Stimulated activated CD4-positive, alpha-beta T cell treated with anti-CD3 and anti-CD28 coated beads, Interleukin-4, amount 100 ng/mL, for 24 hours (primary cell): ENCODE measurements at regions not wholly inside any gene's neighbourhood (a gene's known extent, or its start where the extent isn't known, plus 50 kb on each side); places are given as distances from the start of the nearest gene placed in this dataset.
"Not testable (repeated sequence)": the region's sequence is repeated elsewhere in the genome, so short reads cannot be mapped to it uniquely, and the experiment has no call there.

ENCODE experiments used
- DNase-seq: peaks from one replicate; pipeline ENCODE4 v3.0.0-alpha.2; 2020

DNA sequence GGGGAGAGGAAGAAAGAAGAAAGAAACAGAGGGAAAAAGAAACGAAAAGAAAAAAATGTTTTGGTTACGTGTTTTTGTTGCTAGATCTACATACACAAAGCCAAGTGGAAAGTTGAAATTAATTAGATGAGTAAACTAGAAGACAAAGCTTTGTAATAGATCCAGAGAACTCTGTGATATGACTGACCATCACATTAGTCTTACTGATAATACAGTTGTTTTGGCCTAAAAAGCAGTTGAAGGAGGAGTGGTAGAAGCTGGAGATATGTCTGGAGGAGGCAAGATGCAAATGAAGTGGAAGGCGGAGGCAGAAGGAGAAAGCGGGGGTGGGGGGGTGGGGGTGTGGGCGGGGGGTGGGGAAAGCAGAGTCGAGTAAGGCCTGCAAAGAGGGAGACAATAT lies 500.1 kb upstream of the ID4 start:
- no peak for DNase-seq

DNA sequence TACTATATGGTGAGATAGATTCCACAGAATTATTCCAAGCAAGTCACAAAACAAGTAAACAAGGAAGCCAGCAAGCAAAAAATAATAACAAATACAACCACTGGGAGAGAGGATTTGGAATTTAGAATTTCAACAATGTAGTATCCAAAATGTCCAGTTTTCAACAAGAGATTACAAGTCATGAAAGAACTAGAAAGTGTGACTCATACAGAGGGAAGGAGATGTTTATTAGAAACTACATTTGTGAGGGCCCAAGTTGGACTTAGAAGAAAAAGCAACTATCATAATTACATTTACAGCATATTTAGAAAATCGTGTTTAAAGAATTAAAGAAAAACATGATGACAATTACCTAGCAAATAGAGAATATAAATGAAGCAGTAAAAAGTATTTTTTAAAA lies 494.6 kb upstream of the ID4 start:
- DNase-seq, result no peak

DNA sequence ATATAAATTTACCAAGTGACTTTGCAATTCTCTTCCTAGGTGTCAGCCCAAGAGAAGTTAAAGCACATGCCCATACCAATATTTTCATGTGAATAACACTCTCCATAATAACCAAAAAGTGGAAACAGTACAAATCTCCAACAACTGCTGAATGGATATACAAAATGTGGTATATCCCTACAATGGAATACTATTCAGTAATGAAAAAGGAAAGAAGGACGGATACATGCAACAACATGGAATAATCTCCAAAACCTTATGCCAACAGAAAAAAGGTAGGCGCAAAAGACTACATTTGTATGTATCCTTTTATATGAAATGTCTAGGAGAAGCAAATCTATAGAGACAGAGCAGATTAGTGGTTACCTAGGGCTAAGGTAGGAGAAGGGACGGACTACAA lies 487.7 kb upstream of the ID4 start:
- no peak for DNase-seq

DNA sequence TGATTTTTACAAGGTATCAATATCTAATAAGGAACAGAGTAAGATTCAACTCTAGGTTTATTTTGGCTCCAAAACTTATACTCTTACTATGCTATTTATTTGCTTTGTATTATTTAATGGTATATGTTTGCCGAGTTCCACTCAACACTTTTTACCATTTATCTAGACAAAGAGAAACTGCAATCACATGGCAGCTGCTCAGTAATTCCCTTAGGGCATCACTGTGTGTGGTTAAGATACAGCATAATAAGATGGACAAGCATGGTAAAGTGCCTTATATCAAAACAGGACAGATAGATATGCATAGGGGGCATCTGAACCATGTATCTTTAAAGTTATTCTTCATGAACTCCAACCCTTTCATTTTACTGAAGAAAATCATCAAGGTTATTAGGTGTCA lies 483.0 kb upstream of the ID4 start:
- no peak for DNase-seq

DNA sequence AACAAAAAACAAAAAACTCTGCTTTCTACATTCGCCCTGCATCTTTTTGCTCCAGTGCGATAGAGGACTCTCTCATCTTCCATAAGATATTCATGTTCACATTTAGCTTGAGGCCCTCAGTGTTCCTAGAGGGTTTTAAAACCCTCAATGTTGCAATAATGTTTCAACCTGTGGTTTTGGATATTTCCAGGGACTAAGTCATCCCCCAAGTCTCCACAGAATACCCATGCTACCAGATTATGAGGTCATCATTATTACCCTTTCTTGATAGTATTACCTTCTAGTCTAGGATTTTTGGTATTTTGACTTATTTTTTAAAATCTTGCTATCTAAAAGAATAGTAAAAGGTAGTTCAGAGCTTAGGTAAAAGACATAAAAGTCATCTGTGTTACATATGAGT lies 480.5 kb upstream of the ID4 start:
- DNase-seq, result no peak

DNA sequence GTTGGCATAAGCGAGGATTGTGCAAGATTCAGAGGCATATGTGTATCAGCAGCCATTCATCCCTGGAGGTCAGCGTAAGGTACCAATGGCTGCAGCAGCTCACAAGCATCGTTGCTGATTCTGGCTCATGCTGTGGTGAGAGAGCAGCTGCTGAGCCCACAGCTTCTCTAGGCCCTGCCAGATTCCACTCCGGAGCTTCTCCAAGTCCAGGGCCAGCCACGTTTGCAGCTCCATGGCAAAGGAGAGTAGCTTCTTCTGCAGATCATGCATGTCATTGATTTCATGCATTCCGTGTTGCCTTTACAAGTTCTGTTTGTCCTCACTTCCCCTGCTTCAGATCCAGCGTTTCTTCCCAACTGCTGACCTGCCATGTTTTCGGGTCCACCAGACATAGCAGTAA lies 474.8 kb upstream of the ID4 start:
- DNase-seq, result no peak

DNA sequence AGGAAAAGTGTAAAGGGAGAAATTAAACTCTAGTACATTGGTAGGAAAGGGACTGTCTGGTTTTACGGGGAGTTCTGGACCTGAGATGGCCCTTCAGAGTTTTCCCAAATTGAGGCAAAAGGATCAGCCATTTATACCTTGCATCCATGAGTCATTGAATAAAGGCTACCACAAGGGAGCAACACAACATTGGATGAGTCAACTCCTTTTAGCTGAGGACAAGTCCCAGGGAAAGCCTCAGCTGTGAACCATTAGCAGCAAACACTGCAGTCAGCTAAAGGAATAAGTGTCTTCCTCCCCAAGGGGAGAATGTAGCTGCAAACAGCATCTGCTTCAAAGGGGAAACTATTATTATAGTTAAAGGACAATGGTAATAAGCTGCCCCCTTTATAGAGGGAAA lies 468.7 kb upstream of the ID4 start:
- DNase-seq, result no peak

DNA sequence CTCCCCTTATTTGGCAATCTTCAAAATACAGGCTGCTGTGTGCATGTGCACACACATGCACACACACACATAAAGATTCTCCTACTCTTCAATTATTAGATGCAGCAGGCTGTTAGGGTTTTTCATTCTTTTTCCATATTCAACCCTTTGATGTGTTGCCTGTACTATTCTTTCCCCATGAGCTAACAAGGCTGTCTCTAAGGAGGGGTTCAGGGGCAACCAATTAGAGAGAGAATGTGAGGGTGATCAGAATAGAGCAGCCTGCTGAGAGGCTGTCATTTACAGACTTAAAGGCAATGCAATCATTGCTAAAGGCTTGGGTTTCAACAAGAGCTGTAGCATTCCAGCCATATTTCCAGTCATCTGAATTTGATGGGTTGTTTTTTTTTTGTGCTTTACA lies 467.4 kb upstream of the ID4 start:
- DNase-seq, result no peak

DNA sequence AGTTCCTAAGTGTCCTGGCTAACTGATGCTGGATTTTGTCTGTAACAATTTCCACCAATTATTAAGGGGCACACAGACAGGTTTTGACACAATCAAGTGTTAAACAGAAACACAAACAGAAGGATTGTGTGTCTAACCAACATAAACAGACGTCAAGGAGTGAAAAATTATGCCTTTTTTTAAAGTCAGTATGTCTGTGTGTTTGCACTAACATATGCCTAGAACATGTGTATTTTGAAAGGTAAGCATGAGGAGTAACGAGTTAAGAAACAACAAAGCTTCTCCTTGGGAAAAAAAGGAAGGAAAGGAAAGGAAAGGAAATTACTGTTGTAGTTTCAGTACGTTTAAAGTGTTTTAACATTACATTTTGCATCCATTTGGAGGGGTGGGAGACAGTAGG lies 466.3 kb upstream of the ID4 start:
- DNase-seq, result no peak

DNA sequence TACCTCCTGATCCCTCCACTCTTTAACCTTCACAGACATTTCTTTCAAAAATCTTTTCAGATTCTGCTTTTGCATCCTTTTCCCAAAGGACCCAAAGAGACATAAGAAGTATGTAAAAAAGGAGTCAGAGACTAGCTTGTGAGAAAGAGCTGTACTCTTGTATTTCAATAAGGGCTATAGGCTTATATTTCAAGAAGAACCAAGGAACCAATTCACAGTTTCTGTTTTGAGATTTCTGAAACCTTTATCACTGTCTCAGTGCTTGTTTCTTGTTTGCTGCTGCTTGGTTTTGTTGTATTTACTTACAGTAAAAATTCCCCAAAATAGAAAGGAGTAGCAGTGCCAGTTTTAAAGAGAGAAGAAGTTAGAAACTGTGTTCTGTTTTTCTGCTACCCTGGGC lies 461.6 kb upstream of the ID4 start:
- DNase-seq, result no peak

DNA sequence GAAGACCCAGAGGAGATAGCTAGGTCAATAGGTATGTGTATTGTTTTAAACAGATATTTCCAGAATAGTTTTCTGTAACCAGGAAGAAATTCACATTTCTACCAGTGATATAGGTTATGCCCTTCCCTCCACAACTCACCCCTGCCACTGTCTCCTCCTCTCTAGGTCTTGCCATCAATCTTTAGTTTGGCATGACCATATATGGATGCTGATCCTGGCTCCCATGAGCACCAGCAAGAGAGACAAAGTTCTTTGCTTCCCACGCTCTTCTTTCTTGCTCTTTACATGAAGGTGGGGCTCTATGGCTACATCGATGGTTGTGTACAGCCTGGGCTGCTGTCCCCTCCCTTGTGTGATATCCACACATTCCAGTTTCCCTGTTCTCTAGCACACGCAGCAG lies 459.4 kb upstream of the ID4 start:
- DNase-seq, result no peak

DNA sequence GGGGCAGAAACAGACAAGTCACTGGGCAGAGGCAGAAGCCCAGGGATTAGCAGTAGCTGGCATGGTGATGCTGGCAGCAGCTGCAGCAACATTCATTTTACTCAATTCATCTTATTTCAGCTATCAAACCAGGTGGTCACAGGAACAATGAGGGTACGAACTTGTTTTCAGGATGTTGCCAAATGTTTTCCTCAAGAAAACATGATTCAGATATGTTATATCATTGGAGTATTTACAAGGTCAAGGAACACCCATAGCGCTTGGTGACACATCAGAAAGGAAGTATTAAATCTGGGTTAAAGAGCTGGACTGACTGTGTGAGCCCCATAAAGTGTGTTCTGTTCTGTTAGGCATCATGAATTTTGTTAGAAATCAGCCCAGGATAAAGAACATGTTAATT lies 456.9 kb upstream of the ID4 start:
- no peak for DNase-seq

DNA sequence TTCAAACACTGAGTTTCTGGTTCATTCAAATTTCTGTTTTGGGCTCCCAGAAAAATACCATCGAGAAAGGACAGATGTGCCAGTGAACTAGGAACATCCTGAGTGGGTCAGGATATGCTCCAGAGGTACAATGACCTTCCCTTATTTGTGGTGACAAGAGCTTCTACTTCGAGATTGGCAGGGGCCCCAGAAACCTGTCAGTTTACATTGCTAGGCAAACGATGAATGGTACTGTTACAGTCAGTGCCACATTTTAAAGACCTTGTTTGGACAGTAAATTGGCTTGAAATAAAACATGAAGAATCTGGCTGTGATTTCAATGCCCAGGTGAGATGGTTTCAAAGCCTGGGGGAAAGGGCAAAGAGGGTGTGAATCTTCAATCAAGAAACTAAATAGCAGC lies 454.5 kb upstream of the ID4 start:
- DNase-seq, result no peak

DNA sequence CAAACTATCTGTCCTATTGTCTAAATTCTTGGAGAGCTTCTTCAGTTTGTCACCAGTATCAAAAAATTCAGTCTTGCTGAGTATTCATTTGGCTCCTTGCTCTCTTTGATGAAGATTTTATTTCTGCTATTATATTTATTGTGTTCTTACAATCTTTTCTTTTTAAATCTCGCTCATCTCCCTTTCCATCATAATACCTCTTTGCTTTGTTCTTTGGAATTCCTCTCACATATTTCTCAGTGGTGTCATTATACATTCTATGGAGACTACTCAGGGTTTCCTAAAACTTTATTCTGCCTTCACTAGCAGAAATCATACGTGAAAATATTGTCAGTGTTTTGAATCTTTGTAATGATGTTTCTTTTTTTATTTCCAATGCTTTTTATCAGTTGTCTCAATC lies 445.2 kb upstream of the ID4 start:
- no peak for DNase-seq

DNA sequence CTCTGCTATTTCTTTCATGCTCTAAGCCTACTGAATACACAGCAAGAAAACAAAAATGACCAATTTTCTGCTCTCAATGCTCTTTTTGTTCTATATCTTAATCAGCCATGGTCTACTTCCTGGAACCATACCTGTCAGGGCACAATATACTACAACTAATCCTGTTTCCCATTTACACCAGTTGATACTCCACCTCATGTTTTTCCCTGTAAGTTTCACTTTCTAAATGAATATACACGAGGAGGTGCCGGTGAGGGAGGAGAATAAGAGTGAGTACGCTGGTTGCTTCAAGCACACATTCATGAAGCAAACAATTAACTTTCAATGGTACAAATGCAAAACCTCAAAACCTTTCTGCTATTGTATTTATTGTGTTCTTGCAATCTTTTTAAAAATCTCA lies 443.1 kb upstream of the ID4 start:
- no peak for DNase-seq

DNA sequence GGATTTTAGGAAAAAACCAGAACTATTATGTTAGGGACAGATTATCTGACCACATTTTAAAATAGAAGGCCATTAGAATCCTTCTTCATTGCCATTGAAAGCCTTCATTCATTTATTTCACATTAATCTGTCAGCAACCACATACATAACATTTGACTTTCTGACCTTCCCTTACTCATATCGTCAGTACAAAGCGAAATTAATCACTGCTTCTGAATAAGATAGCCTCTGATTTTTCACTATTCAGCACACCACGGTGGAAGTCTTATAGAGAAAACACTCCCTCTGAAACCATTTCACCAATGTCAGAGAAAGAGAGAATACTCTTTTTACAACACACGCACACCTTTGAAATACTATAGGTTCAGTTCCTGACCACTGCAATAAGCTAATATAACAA lies 442.5 kb upstream of the ID4 start:
- no peak for DNase-seq

DNA sequence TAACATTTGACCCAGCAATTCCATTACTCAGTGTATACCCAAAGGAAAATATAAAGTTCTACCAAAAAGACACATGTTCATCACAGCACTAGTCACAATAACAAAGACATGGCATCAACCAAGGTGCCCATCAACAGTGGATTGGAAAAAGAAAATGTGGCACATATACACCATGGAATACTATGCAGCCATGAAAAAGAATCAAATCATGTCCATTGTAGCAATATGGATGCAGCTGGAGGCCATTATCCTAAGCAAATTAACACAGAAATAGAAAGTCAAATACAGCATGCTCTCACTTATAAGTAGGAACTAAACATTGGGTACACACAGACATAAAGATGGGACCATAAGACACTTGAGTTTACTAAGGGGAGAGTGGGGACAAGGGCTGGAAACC lies 441.9 kb upstream of the ID4 start:
- no peak for DNase-seq

DNA sequence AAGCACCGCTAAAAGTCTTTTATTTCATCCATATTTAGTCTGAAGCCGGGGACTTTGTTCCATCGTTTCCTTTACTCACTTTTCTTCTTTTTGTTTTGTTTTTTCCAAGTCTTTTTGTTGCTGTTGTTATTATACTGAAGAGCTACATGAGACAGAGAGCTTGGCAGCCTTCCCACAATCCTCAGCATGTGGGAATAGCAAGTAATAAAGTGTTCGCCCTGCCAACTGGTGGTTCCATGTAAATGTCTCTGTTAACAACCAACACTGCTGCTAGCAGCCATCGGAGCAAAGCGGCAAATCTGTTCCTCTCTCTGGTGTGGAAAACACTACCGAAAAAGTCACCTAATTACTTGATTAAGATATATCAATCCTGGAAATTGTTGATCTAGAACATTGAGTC lies 437.8 kb upstream of the ID4 start:
- no peak for DNase-seq

DNA sequence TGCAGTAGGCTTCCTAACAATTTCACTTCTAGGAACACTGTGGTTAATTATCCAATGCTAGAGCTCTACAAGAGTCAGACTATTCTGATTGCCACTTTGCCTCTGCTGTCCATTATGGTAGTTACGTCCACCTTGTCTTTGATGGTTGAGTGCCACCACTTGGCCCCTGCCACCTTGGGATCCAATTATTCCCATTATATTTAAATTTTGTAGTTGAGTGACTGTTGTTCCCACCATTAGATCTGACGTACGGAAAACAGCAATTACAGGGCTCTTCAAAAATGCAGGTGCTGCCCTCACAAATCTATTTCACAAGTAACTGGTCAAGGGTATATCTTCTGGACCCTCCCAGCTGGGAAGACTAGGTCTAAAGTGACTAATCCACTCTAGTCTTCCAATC lies 432.3 kb upstream of the ID4 start:
- not testable (repeated sequence) for DNase-seq

DNA sequence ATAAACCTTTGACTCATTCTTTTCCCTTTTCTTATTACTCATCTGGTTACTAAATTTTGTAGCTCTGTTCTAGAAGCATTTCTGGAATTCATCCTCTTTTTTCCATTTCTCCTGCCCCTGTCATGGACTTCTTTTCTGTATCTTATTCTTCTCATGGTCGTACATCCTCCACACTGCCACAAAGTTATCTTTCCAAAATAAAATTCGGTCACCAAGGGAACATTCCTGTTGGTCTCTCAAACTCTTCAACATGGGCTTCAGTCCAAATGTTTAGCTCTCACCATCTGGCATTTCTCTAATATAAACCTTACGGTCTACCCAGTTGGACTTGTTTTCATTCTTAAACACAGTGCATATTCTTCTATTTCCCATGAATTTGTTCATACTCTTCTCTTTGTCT lies 428.8 kb upstream of the ID4 start:
- no peak for DNase-seq

DNA sequence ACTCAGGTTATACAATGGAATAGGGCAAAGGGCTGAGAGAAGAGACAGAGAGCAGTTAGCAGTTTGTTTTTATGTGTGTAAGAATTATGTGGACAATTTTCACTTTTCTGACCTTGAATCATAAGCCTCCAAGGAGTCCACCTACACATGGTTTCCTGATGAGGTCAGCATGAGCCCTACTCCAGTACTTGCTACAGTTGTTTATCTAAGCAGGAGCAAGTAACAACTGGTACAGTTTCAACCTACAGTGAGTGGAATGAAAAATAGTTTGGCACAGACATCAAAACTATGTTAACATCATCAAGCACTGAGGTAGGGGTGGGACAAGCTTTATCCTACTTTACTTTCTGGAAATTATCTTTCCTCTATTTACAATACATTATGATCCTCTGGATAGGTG lies 426.7 kb upstream of the ID4 start:
- no peak for DNase-seq

DNA sequence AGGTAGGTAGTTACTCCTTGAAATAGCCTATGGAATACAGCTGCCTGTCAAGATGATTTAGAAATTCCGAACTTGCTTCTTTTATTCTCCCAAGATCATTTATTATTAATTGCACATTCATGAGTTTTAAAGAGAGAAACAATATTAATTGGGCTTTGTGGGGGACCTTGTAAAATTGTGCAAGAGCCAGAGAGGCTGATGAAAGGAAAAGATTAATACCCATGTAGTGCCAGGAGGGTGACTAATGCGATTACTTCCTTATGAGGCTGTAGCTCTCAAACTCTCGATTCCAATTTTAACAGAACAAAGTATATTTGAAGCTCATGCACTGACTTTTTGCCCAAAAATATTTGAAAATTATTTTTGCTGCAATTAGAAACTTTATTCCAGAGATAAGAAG lies 423.8 kb upstream of the ID4 start:
- DNase-seq, result no peak

DNA sequence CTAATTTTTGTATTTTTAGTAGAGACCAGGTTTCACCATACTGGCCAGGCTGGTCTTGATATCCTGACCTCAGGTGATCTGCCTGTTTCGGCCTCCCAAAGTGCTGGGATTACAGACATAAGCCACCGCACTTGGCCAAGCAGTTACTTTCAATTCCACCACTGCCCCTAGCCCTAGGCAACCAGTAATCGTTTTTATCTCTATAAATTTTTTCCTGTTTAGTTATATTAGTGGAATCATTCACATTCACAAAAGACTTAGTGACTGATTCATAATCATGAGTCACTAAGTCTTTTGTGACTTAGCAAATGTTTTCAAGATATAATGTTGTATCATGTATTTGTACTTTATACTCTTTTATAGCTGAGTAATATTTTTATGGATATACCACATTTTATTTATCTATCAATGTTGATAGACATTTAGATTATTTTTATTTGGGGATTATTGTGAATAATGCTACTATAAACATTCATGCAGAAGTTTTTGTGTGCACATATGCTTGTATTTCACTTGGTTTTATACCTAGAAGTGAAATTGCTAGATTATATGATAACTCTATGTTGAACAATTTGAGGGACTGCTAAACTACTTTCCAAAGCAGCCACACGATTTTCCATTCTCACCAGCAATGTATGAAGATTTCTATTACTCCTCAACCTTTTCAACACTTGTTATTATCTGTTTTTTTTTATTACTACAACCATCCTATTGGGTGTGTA lies 421.4 kb upstream of the ID4 start:
- no peak for DNase-seq

DNA sequence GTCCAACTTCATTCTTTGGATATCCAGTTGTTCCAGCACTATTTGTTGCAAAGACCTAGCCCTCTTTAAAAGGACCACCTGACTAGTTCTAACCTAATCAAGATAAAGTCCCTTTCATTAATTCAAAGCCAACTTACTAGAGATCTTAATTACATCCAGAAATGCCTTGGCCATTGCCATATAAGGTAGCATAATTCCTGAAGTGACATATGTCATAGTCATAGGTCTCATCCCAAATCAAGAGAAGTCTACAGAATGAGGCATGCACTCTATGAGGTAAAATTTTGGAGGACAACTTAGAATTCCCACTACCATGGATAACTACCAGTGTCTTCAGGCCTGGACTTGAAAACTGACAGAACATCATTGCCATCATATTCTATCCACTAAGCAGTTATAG lies 420.4 kb upstream of the ID4 start:
- no peak for DNase-seq

DNA sequence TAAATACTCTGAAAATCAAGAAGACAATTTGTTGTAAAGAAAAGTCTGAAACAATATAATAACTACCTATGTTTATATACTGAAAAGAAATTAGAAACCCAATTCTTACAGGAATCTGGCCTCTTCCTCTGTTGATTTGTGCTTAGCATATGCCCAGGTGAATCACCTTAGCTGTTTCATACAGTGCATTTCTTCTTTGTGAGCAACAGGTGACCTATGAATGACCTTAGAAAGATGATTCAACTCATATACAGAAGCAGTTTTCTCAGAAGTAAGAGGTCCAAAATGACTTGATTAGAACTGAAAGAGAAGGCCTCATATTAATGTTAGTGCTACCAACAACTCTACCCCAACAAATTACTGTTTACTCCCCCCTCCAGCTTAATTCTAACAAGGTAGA lies 419.5 kb upstream of the ID4 start:
- no peak for DNase-seq

DNA sequence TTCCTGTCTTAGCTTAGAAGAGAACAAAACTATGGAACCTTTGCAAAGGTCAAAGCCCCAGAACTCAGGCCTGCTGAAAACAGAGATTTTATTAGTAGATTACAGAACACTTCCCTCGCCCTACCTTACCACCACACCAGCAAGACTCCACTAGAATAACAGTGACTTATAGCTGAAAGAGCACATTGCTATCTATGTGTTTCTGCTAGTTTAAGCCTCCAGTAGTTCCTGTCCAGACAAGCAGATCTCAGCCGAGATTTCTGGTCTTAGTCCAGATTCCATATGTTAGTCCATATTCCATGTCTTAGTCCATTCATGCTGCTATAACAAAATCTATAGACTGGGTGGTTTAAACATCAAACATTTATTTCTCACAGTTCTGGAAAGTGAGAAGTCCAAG lies 412.3 kb upstream of the ID4 start:
- DNase-seq, result no peak
